KMS-11 (cell line): ENCODE measurements at regions not wholly inside any gene's neighbourhood (a gene's known extent, or its start where the extent isn't known, plus 50 kb on each side); places are given as distances from the start of the nearest gene placed in this dataset.

Experiments used
- H2AFZ ChIP-seq: fragments of 200-600 bp; sonication (generic); 2 replicates; pipeline ENCODE4 v1.6.1; 2016; ENCODE audit warnings: antibody characterized with exemption, mixed run types, low read depth
- H3K27ac ChIP-seq: fragments of 200-600 bp; sonication (generic); 2 replicates; pipeline ENCODE4 v1.6.1; 2016; ENCODE audit warnings: mild to moderate bottlenecking, mixed run types
- H3K27me3 ChIP-seq: fragments of 200-600 bp; sonication (generic); 2 replicates; pipeline ENCODE4 v1.6.1; 2017; ENCODE audit warnings: mild to moderate bottlenecking, low read depth, mixed run types, moderate library complexity; ENCODE audit not compliant: insufficient read depth
- H3K36me3 ChIP-seq: fragments of 200-600 bp; sonication (generic); 2 replicates; pipeline ENCODE4 v1.6.1; 2017; ENCODE audit warnings: mild to moderate bottlenecking, mixed run types; ENCODE audit not compliant: insufficient read depth
- H3K4me1 ChIP-seq: fragments of 200-600 bp; sonication (generic); 2 replicates; pipeline ENCODE4 v1.6.1; 2016; ENCODE audit warnings: mild to moderate bottlenecking, low read depth, mixed run types; ENCODE audit not compliant: poor library complexity, severe bottlenecking
- H3K4me2 ChIP-seq: fragments of 200-600 bp; sonication (generic); 2 replicates; pipeline ENCODE4 v1.7.0; 2016; ENCODE audit warnings: mild to moderate bottlenecking, mixed run types
- H3K4me3 ChIP-seq: fragments of 200-600 bp; sonication (generic); IDR thresholded peaks from 2 replicates; pipeline ENCODE4 v1.6.1; 2017; ENCODE audit warnings: low read depth, low read length, mixed read lengths; ENCODE audit not compliant: insufficient read depth
- H3K79me2 ChIP-seq: fragments of 200-600 bp; sonication (generic); 2 replicates; pipeline ENCODE4 v1.6.1; 2016; ENCODE audit warnings: low read depth, mixed run types; ENCODE audit not compliant: insufficient read depth
- H3K9ac ChIP-seq: fragments of 200-600 bp; sonication (generic); 2 replicates; pipeline ENCODE4 v1.6.1; 2016; ENCODE audit warnings: mild to moderate bottlenecking, mixed run types
- H4K20me1 ChIP-seq: fragments of 200-600 bp; sonication (generic); 2 replicates; pipeline ENCODE4 v1.6.1; 2016; ENCODE audit warnings: mild to moderate bottlenecking, mixed run types; ENCODE audit not compliant: insufficient read depth
- CTCF ChIP-seq: fragments of 200-600 bp; sonication (generic); conservative IDR thresholded peaks from 2 replicates; pipeline ENCODE4 v1.6.1; 2017; ENCODE audit warnings: low read depth, mild to moderate bottlenecking, antibody characterized with exemption, low read length, moderate library complexity, mixed read lengths

GRCh38 chr9:90458485-90458884 is 184.1 kb downstream of the DIRAS2 start:
- Histone ChIP-seq H3K27me3 (no peaks in the 10 kb centered on the region), H3K27ac (no peak overlapping the region), H3K4me3 (no peak overlapping the region), H3K4me1 (peaks cover 19% of the 10 kb centered on the region), H3K4me2 (no peak overlapping the region; the same call in 1 of the 2 replicates), H3K36me3 (no peaks in the 10 kb centered on the region), H2AFZ (no peak overlapping the region; the same call in 1 of the 2 replicates), H4K20me1 (no peaks in the 10 kb centered on the region), H3K79me2 (no peaks in the 10 kb centered on the region), H3K9ac (no peak overlapping the region)
- no peak for TF ChIP-seq CTCF

- Histone ChIP-seq H3K4me1 (peaks cover 19% of the 10 kb centered on the region), H3K4me2 (peak overlapping the region; percentile 51), H3K27me3 (no peaks in the 10 kb centered on the region), H3K79me2 (no peaks in the 10 kb centered on the region), H2AFZ (peak overlapping the region; percentile 47; the same call in 1 of the 2 replicates), H3K27ac (peak overlapping the region; percentile 34; the same call in 1 of the 2 replicates), H3K9ac (no peak overlapping the region), H3K36me3 (no peaks in the 10 kb centered on the region), H3K4me3 (no peak overlapping the region), H4K20me1 (no peaks in the 10 kb centered on the region)
- no peak for TF ChIP-seq CTCF
Measured at GRCh38 chr9:90459321-90459720, 183.3 kb downstream of the DIRAS2 start.

- TF ChIP-seq CTCF: no peak
- Histone ChIP-seq H2AFZ (no peak overlapping the region), H3K4me3 (no peak overlapping the region), H3K4me1 (peaks cover 19% of the 10 kb centered on the region), H3K9ac (no peak overlapping the region), H3K36me3 (no peaks in the 10 kb centered on the region), H4K20me1 (no peaks in the 10 kb centered on the region), H3K4me2 (no peak overlapping the region), H3K27ac (no peak overlapping the region), H3K27me3 (no peaks in the 10 kb centered on the region), H3K79me2 (no peaks in the 10 kb centered on the region)
Measured at GRCh38 chr9:90460220-90460619, 182.4 kb downstream of the DIRAS2 start.

- H3K4me3 ChIP-seq: no peak overlapping the region
- H3K4me1 ChIP-seq: peaks cover under 1% of the 10 kb centered on the region
- H4K20me1 ChIP-seq: no peaks in the 10 kb centered on the region
- H3K4me2 ChIP-seq: no peak overlapping the region
- TF ChIP-seq CTCF: no peak
- no peak overlapping the region for H3K27ac ChIP-seq
- no peaks in the 10 kb centered on the region for H3K79me2 ChIP-seq
- H2AFZ ChIP-seq: no peak overlapping the region
- H3K36me3 ChIP-seq: no peaks in the 10 kb centered on the region
- no peak overlapping the region for H3K9ac ChIP-seq
- no peaks in the 10 kb centered on the region for H3K27me3 ChIP-seq
Measured at GRCh38 chr9:90464978-90465377, 177.6 kb downstream of the DIRAS2 start.

- H2AFZ ChIP-seq: no peak overlapping the region
- no peak overlapping the region for H3K4me2 ChIP-seq
Measured at GRCh38 chr9:90466441-90466840, 176.2 kb downstream of the DIRAS2 start.

More at GRCh38 chr9:90466441-90466840, 176.2 kb downstream of the DIRAS2 start:
- H4K20me1 ChIP-seq: no peaks in the 10 kb centered on the region
- no peak overlapping the region for H3K27ac ChIP-seq
- no peak overlapping the region for H3K9ac ChIP-seq
- no peaks in the 10 kb centered on the region for H3K36me3 ChIP-seq
- TF ChIP-seq CTCF: no peak
- no peak overlapping the region for H3K4me3 ChIP-seq
- no peaks in the 10 kb centered on the region for H3K27me3 ChIP-seq
- no peaks in the 10 kb centered on the region for H3K79me2 ChIP-seq
- no peaks in the 10 kb centered on the region for H3K4me1 ChIP-seq
